Posterior cingulate gyrus (tissue), 11 donors: ENCODE measurements at regions not wholly inside any gene's neighbourhood (a gene's known extent, or its start where the extent isn't known, plus 50 kb on each side); places are given as distances from the start of the nearest gene placed in this dataset.

Source experiments
- DNase-seq, 10 donors: peaks; one replicate each; pipeline versions ENCODE4 v3.0.0 to v3.0.0-alpha.2; 2020 to 2021; ENCODE audit warnings: mixed read lengths in 3 of 10
- intact Hi-C: fragments of 100-400 bp; cut with DNase I; formaldehyde crosslinking; loops from one replicate; pipeline ENCODE4 v1.15.1; 2023

GRCh38 chr11:130785380-130786116, 130.7 kb downstream of the SNX19 start:
- DNase-seq, result no peak
- intact Hi-C loops, result no loop called here

DNA sequence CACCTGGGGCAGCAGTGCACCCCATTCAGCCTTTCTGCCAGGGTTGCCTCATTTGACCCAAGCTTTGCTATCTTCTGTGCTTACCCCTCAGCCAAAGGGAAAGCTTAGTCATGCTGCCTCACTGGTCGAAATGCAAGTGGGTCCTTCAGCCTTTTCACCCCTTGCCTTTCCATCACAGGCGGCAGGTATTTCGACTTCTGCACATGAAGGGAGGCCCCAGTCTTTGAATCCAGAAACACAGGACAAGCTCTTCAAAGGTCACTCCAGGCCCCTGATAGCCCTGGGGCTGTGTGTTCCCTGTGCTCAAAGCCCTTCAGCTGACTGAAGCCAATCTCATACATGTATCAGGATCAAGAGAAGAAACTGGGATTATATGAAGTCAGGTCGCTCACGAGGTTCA, 129.7 kb downstream of the SNX19 start:
- intact Hi-C loops, result no loop called here

DNA sequence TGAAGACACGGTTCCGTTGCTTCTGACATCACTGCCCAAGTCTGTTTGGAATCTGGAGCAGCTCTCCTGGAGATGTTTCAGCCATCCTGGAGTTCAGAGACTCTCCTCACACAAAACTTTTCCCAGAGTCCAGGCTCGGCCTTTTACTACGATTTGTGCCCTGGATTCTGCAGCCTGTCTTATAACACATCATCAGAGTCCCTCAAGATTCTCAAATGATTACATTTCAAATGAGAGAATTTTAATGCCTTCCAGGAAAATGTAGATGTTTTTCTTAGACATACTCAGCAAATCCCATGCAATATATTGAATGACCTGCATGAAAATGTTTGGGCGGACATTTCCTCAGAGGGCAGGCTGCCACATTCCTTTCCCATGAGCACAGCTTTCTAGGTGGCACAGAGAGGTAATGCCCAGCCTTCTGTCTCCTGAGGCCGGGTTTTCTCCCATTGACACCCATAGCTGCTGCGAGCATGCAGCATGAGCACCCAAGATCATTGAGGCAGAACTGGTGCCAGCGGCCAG, 129.1 kb downstream of the SNX19 start:
- intact Hi-C loops, result no loop called here
- no peak for DNase-seq

More for the DNA sequence above, 129.7 kb downstream of the SNX19 start:
- no peak for DNase-seq

GRCh38 chr11:130787973-130788570, 128.2 kb downstream of the SNX19 start:
- intact Hi-C loops, result no loop called here
- no peak for DNase-seq

- intact Hi-C loops, result no loop called here
- no peak for DNase-seq
Observed at GRCh38 chr11:130789056-130789640, 127.1 kb downstream of the SNX19 start.

GRCh38 chr11:130790689-130791088, 125.6 kb downstream of the SNX19 start:
- intact Hi-C loops, result no loop called here
- DNase-seq, result no peak

- no peak for DNase-seq
- intact Hi-C loops, result no loop called here
Observed at GRCh38 chr11:130792772-130793171, 123.5 kb downstream of the SNX19 start.

DNA sequence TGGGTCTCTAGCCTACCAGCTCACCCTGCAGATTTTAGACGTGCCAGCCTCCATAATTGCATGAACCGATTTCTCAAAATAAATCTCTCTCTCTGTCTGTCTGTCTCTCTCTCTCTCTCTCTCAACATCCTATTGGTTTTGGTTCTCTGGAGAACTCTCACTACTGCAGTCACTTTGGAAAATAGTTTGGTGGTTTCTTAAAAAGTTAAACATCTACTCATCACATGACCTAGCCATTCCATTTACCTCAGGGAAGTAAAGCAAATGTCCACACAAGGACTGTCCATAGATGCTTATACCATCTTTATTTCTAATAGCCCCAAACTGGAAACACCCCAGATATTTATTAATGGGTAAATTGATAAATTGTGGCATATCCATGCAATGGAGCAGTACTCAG, 119.5 kb downstream of the SNX19 start:
- intact Hi-C loops, result no loop called here
- no peak for DNase-seq

DNA sequence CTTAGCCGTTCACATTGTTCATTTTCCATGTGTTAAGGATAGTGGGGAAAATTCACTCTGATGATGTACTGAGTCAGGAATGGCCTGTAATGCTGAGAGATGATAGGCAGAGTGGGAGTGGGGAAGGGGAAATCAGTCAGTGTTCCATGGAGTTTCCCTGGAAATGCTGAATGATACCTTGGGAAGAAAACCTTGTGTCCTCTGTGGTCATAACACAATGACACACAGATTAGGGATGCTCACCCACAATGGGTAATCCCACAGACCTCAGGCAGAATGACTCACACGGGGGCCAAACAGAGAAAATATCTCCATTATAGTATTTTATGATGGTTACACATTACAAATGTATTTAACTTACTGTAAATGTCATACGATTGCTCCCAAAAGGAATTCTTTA, 118.0 kb downstream of the SNX19 start:
- DNase-seq, result no peak
- intact Hi-C loops, result no loop called here

DNA sequence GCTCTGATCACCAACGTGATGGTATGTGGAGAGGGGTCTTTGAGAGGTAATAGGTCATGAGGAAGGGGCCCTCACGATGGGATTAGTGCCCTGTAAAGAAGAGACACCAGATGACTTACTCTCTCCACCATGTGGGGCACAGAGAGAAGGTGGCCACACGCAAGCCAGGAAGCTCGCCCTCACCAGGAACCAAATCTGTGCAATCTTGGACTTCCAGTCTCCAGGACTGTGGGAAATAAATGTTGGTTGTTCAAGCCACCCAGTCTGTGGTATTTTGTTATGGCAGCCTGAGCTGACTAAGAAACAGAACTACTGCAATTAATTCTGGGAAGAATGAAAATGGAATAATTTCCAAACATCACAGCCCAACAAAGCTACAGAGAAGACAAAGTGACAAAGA, 117.5 kb downstream of the SNX19 start:
- DNase-seq, result no peak
- intact Hi-C loops, result no loop called here

- intact Hi-C loops, result no loop called here
- no peak for DNase-seq
Observed at GRCh38 chr11:130801333-130802122, 114.8 kb downstream of the SNX19 start.

GRCh38 chr11:130802567-130802966, 113.7 kb downstream of the SNX19 start:
- DNase-seq, result no peak
- intact Hi-C loops, result no loop called here

- no peak for DNase-seq
- intact Hi-C loops, result no loop called here
Observed at GRCh38 chr11:130804306-130805076, 111.8 kb downstream of the SNX19 start.

DNA sequence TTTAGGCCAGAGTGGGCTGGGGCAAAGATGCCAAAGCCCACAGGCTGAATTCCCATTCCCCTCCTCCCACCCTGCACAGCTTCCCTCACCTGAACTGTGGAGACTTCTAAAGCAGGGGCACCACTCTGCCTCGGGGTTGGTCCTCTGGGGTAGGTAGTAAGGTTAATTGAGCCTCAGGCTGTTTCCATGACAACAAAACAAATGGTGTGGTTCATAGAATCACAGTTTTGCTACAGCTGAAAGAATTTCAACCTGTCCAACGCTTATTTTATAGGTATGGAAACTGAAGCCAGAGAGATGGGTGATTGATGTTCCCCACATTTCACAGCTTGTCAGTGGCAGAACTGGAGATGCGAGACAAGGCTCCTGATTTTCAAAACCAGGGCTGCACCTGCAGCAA, 109.5 kb downstream of the SNX19 start:
- no peak for DNase-seq

GRCh38 chr11:130808541-130808940, 107.7 kb downstream of the SNX19 start:
- intact Hi-C loops, result no loop called here
- no peak for DNase-seq

More for the DNA sequence above, 109.5 kb downstream of the SNX19 start:
- intact Hi-C loops, result no loop called here

DNA sequence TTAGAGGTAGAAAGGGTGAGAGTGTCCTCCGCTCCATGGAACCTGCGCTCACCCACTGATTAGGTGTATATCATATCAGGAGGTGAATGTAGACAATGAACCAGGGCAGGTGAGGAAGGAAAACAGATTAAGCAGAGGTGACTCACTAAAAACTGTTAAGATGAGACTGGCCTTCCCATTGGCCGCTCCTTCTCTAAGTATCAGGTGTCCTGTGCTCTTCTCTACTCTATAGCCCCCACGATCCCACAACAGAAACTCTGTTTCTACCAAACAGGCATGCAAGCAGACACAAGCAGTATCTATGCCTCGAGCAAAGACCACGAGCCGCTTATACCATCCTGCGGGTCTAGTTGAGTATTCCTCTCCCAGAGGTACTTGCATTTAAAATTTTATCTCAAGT, 103.1 kb downstream of the SNX19 start:
- intact Hi-C loops, result no loop called here

DNA sequence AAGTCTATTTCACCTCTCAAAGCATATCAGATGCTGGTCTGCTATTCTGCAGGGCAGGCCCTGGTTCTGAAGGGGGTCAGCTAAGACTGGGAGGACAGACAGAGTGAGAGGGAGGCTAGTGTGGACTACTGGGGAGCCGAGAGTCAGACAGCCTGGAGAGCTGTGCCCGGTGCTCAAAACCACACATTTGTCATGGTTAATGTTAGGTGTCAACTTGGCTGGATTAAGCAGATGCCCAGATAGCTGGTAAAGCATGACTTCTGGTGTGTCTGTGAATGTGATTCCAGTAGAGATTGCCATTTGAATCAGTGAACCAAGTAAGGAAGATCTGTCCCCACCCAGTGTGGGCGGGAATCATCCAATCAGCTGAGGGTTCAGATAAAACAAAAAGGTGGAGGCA, 102.6 kb downstream of the SNX19 start:
- intact Hi-C loops, result no loop called here
- no peak for DNase-seq

More for the DNA sequence above, 103.1 kb downstream of the SNX19 start:
- DNase-seq, result no peak

DNA sequence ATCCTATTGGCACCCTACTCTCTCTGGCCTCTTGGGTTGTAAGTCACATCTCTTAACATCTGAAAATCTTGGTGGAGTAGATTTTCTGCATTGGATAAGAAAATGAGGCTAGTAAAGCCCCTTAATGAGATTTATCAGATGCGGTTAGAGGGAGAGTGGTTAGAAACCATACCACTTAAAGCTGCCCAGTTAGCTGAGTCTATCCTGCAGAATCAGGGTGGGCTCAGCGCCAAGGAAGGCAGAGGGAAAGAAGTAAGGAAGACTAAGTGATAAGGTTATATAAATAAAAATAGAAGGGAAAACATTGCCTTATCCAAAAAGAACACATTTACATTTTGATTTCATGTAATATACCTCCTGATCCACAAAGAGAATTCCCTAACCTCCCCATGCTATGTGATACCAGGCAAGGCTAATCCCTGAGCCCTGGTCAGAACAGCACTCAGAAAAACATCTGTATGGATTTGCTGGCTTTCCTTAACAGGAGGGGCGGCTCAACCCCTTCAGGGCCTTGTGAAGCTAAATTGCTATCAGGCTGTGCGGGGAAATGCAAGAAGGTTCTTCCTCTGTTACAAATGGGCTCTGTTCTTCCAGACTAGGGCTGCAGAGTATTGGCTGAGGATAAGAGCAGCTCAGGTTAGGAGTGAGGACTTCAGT, 101.7 kb downstream of the SNX19 start:
- intact Hi-C loops, result no loop called here
- DNase-seq, result no peak

DNA sequence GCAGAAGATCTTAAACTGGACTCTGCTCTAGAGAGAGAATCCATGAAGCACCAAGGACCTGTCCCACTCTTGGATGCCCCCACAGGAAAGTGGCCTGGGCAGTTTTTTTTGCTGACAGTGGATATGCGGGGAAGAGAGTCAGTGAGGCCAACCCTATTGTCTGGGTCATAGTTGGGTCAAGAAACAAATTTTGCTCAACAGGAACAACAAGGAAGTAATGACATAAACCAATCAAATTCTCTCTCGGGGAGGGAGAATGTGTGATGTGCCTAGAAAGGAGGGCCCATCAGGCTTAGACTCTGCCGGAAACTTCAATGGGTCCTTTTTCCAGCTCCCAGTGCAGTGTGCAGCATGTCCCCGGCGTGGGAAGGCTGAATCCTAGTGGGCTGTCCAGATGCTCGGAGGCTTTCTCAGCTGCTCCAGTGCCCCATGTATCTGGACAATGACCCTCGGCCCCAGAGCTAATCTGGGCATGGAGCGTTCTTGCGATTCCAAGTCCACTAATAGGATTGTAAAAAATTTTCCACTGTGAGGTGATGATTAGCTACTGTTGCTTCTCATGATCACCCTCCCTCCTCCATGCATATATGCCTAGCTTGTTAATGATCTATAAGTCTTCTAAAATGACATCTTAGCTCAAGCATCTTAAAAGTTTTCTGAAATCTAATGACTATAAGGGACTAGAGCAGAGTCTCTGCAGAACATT, 101.0 kb downstream of the SNX19 start:
- intact Hi-C loops, result no loop called here
- DNase-seq, result no peak
